ENCODE measurements at regions not wholly inside any gene's neighbourhood (a gene's known extent, or its start where the extent isn't known, plus 50 kb on each side); places are given as distances from the start of the nearest gene placed in this dataset.

DNA sequence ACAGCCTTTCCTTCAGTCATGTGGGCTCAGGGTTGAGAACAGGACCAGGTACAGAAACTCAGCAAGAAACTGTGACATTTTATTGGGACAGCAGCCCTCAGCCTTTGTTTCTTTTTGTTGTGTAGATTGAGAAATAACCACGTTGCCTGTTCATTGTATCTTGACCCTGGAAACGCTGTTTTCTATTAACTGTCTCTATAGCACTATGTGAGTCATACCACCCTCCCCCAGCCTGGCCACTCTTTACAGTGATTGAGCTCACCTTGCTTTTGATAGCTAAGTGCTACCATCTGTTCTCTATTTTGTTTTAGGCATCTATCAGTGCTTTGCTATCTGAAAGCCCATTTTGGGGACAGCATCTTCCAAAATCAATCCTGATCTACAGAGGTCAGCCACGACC is 127.9 kb downstream of the CD47 start:
- TF ChIP-seq, protein P1, sequence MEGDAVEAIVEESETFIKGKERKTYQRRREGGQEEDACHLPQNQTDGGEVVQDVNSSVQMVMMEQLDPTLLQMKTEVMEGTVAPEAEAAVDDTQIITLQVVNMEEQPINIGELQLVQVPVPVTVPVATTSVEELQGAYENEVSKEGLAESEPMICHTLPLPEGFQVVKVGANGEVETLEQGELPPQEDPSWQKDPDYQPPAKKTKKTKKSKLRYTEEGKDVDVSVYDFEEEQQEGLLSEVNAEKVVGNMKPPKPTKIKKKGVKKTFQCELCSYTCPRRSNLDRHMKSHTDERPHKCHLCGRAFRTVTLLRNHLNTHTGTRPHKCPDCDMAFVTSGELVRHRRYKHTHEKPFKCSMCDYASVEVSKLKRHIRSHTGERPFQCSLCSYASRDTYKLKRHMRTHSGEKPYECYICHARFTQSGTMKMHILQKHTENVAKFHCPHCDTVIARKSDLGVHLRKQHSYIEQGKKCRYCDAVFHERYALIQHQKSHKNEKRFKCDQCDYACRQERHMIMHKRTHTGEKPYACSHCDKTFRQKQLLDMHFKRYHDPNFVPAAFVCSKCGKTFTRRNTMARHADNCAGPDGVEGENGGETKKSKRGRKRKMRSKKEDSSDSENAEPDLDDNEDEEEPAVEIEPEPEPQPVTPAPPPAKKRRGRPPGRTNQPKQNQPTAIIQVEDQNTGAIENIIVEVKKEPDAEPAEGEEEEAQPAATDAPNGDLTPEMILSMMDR (IDR thresholded peaks at IDR 0.05; ENCODE audit: extremely low read depth in 1 of 2, insufficient read depth in 1 of 2, low read depth in 1 of 2, low read length in 2 of 2): no peak
- TF ChIP-seq EZH2 (IDR thresholded peaks at IDR 0.05; ENCODE audit: borderline replicate concordance, low read depth, low read length, severe bottlenecking): no peak
- TF ChIP-seq POLR2AphosphoS5 (IDR thresholded peaks at IDR 0.05; ENCODE audit: insufficient read depth, low read depth, low read length): no peak
- TF ChIP-seq MYC (IDR thresholded peaks at IDR 0.05; ENCODE audit: low read depth, low read length): no peak
- TF ChIP-seq POLR2A (IDR thresholded peaks at IDR 0.05; ENCODE audit: low read depth, low read length): no peak
- no peak for TF ChIP-seq JUN (IDR thresholded peaks at IDR 0.05; ENCODE audit: borderline replicate concordance, insufficient read depth, insufficient read length, low read depth)
- TF ChIP-seq, protein P2, sequence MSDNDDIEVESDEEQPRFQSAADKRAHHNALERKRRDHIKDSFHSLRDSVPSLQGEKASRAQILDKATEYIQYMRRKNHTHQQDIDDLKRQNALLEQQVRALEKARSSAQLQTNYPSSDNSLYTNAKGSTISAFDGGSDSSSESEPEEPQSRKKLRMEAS (IDR thresholded peaks at IDR 0.05; ENCODE audit: insufficient read depth, insufficient read length): no peak
- peak; percentile 70 for TF ChIP-seq FOS (IDR thresholded peaks at IDR 0.05; ENCODE audit: borderline replicate concordance, insufficient read depth, low read length)
- no peak for TF ChIP-seq GATA2 (IDR thresholded peaks at IDR 0.05; ENCODE audit: insufficient read depth, insufficient read length, low read depth, low read length)
